NCI-H2107 (cell line): ENCODE measurements at regions not wholly inside any gene's neighbourhood (a gene's known extent, or its start where the extent isn't known, plus 50 kb on each side); places are given as distances from the start of the nearest gene placed in this dataset.
"Not testable (repeated sequence)": the region's sequence is repeated elsewhere in the genome, so short reads cannot be mapped to it uniquely, and the experiment has no call there.

Source experiments
- DNase-seq: peaks from one replicate; lab custom pipeline; 2025; lab: John Stamatoyannopoulos, UW

- DNase-seq = not testable (repeated sequence)
Measured at GRCh38 chr1:849873-850272, 73.8 kb upstream of the SAMD11 start.

- DNase-seq = not testable (repeated sequence)
Measured at GRCh38 chr1:850318-850717, 73.4 kb upstream of the SAMD11 start.

GRCh38 chr1:851398-851797 is 72.3 kb upstream of the SAMD11 start:
- DNase-seq = not testable (repeated sequence)

- not testable (repeated sequence) for DNase-seq
Measured at GRCh38 chr1:851841-852240, 71.9 kb upstream of the SAMD11 start.

- DNase-seq = not testable (repeated sequence)
Measured at GRCh38 chr1:855202-855981, 68.3 kb upstream of the SAMD11 start.

- not testable (repeated sequence) for DNase-seq
Measured at GRCh38 chr1:856541-857057, 67.1 kb upstream of the SAMD11 start.

GRCh38 chr1:857926-858648 is 65.6 kb upstream of the SAMD11 start:
- not testable (repeated sequence) for DNase-seq

- peak; percentile 7 for DNase-seq
Measured at GRCh38 chr1:858649-859041, 65.1 kb upstream of the SAMD11 start.

GRCh38 chr1:860941-861340 is 62.8 kb upstream of the SAMD11 start:
- DNase-seq = not testable (repeated sequence)

GRCh38 chr1:861714-862113 is 62.0 kb upstream of the SAMD11 start:
- no peak for DNase-seq

GRCh38 chr1:862601-863000 is 61.1 kb upstream of the SAMD11 start:
- not testable (repeated sequence) for DNase-seq

- not testable (repeated sequence) for DNase-seq
Measured at GRCh38 chr1:865633-866032, 58.1 kb upstream of the SAMD11 start.

GRCh38 chr1:866095-866494 is 57.6 kb upstream of the SAMD11 start:
- no peak for DNase-seq

GRCh38 chr1:866631-867299 is 57.0 kb upstream of the SAMD11 start:
- not testable (repeated sequence) for DNase-seq

- DNase-seq = not testable (repeated sequence)
Measured at GRCh38 chr1:867550-867949, 56.2 kb upstream of the SAMD11 start.

- no peak for DNase-seq
Measured at GRCh38 chr1:869499-870244, 54.1 kb upstream of the SAMD11 start.
